ENCODE measurements at regions not wholly inside any gene's neighbourhood (a gene's known extent, or its start where the extent isn't known, plus 50 kb on each side); places are given as distances from the start of the nearest gene placed in this dataset.

- no peaks in the 10 kb centered on the region for H3K27me3 Mint-ChIP-seq (ENCODE audit: low read depth)
- H2AFZ ChIP-seq (ENCODE audit: low read length): no peak overlapping the region
- H2AK5ac ChIP-seq (ENCODE audit: insufficient read length, low read length): no peak overlapping the region
- no peaks in the 10 kb centered on the region for H3K4me1 ChIP-seq (ENCODE audit: insufficient read depth, low read length)
- no peak overlapping the region for H3K4me2 ChIP-seq (ENCODE audit: insufficient read depth, insufficient read length, low read length)
- no peak overlapping the region for H3K23ac ChIP-seq (ENCODE audit: insufficient read length, low read depth, low read length)
- no peak overlapping the region; the same call in 1 of the 2 replicates for H3K14ac ChIP-seq (ENCODE audit: insufficient read depth, low read length)
- no peak overlapping the region for H2BK120ac ChIP-seq (ENCODE audit: low read depth, low read length, poor library complexity, severe bottlenecking)
- H2BK5ac ChIP-seq (ENCODE audit: insufficient read length, low read length): no peak overlapping the region
- H3K36me3 Mint-ChIP-seq (ENCODE audit: insufficient read depth in 1 of 3, low read depth in 3 of 3): no peaks in the 10 kb centered on the region; a peak in 1 of 7 replicates
- H3K9me3 Mint-ChIP-seq: no peaks in the 10 kb centered on the region
- H3K79me1 ChIP-seq (ENCODE audit: insufficient read depth, low read depth, low read length, poor library complexity, severe bottlenecking): no peaks in the 10 kb centered on the region
- no peak overlapping the region; a peak in 1 of 7 replicates for H3K27ac Mint-ChIP-seq
- no peaks in the 10 kb centered on the region for H3K23me2 ChIP-seq (ENCODE audit: insufficient read length, low read depth, low read length, poor library complexity, severe bottlenecking)
- no peak overlapping the region for H3K4me3 Mint-ChIP-seq
- H3K18ac ChIP-seq (ENCODE audit: insufficient read length, low read depth, low read length): no peak overlapping the region
- H3K27ac ChIP-seq (ENCODE audit: insufficient read length, low read depth, low read length): no peak overlapping the region
- no peaks in the 10 kb centered on the region for H3K9me3 ChIP-seq (ENCODE audit: control insufficient read depth, low read depth, low read length)
- TF ChIP-seq, protein P1, sequence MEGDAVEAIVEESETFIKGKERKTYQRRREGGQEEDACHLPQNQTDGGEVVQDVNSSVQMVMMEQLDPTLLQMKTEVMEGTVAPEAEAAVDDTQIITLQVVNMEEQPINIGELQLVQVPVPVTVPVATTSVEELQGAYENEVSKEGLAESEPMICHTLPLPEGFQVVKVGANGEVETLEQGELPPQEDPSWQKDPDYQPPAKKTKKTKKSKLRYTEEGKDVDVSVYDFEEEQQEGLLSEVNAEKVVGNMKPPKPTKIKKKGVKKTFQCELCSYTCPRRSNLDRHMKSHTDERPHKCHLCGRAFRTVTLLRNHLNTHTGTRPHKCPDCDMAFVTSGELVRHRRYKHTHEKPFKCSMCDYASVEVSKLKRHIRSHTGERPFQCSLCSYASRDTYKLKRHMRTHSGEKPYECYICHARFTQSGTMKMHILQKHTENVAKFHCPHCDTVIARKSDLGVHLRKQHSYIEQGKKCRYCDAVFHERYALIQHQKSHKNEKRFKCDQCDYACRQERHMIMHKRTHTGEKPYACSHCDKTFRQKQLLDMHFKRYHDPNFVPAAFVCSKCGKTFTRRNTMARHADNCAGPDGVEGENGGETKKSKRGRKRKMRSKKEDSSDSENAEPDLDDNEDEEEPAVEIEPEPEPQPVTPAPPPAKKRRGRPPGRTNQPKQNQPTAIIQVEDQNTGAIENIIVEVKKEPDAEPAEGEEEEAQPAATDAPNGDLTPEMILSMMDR (conservative IDR thresholded peaks at IDR 0.05): no peak
- no peak overlapping the region for H3K56ac ChIP-seq (ENCODE audit: insufficient read length, low read depth, low read length)
- H2BK20ac ChIP-seq (ENCODE audit: low read depth, low read length, poor library complexity, severe bottlenecking): no peak overlapping the region
- no peak overlapping the region for H4K91ac ChIP-seq (ENCODE audit: insufficient read length, low read depth, low read length)
- no peak overlapping the region for H4K5ac ChIP-seq (ENCODE audit: insufficient read length, low read depth, low read length)
- H3K4me1 Mint-ChIP-seq: peaks cover 0 to 6% of the 10 kb centered on the region in 2 experiments; a peak in 2 of 4 replicates
- H4K8ac ChIP-seq (replicated peaks; ENCODE audit: insufficient read length, low read depth, low read length): no peak overlapping the region
- no peak overlapping the region for H3T11ph ChIP-seq (ENCODE audit: low read length)
- no CpG with 5 or more reads among the region's 4 CpGs for WGBS (ENCODE audit: extremely low coverage, insufficient read length, low lambda C conversion rate)
- H4K20me1 ChIP-seq (ENCODE audit: control insufficient read depth, insufficient read depth, insufficient read length): no peaks in the 10 kb centered on the region
- no peaks in the 10 kb centered on the region for H3K27me3 ChIP-seq (ENCODE audit: insufficient read depth, low read length)
- H2BK15ac ChIP-seq (ENCODE audit: low read depth, low read length): no peak overlapping the region
- H3K79me2 ChIP-seq (ENCODE audit: insufficient read depth, low read length): no peaks in the 10 kb centered on the region
- DNase-seq: no peak
- no peak overlapping the region for H3K4ac ChIP-seq (ENCODE audit: low read depth, low read length)
- no peak overlapping the region for H2BK12ac ChIP-seq (ENCODE audit: insufficient read length, low read depth, low read length)
- no peak overlapping the region for H3K9ac ChIP-seq (ENCODE audit: extremely low read depth, insufficient read length, low read length)
These were observed 70.7 kb upstream of the SH3RF1 start for GRCh38 chr4:169341490-169341889.

Data from H9 (cell line).